ENCODE measurements at regions not wholly inside any gene's neighbourhood (a gene's known extent, or its start where the extent isn't known, plus 50 kb on each side); places are given as distances from the start of the nearest gene placed in this dataset.

- in situ Hi-C loops (cut with MboI; ENCODE audit: low sequenced_read_pairs, unreplicated experiment): no loop called here
- no peak for TF ChIP-seq CTCF (IDR thresholded peaks at IDR 0.05; ENCODE audit: borderline replicate concordance, control extremely low read depth, extremely low read depth, insufficient read depth, missing control alignments)
- no peak for DNase-seq (ENCODE audit: low spot score)
These were observed 477.8 kb upstream of the ETAA1 start for GRCh38 chr2:66919286-66919685.

- DNase-seq (ENCODE audit: low spot score): no peak
- in situ Hi-C loops (cut with MboI; ENCODE audit: low sequenced_read_pairs, unreplicated experiment): no loop called here
These were observed 476.7 kb upstream of the ETAA1 start for GRCh38 chr2:66920415-66920814.

GRCh38 chr2:66925128-66925527, 472.0 kb upstream of the ETAA1 start:
- DNase-seq (ENCODE audit: low spot score): no peak
- TF ChIP-seq CTCF (IDR thresholded peaks at IDR 0.05; ENCODE audit: borderline replicate concordance, control extremely low read depth, extremely low read depth, insufficient read depth, missing control alignments): no peak
- in situ Hi-C loops (cut with MboI; ENCODE audit: low sequenced_read_pairs, unreplicated experiment): no loop called here

More at GRCh38 chr2:66920415-66920814, 476.7 kb upstream of the ETAA1 start:
- no peak for TF ChIP-seq CTCF (IDR thresholded peaks at IDR 0.05; ENCODE audit: borderline replicate concordance, control extremely low read depth, extremely low read depth, insufficient read depth, missing control alignments)

- in situ Hi-C loops (cut with MboI; ENCODE audit: low sequenced_read_pairs, unreplicated experiment): no loop called here
- TF ChIP-seq CTCF (IDR thresholded peaks at IDR 0.05; ENCODE audit: borderline replicate concordance, control extremely low read depth, extremely low read depth, insufficient read depth, missing control alignments): no peak
- no peak for DNase-seq (ENCODE audit: low spot score)
These were observed 470.5 kb upstream of the ETAA1 start for GRCh38 chr2:66926594-66927112.

- no peak for TF ChIP-seq CTCF (IDR thresholded peaks at IDR 0.05; ENCODE audit: borderline replicate concordance, control extremely low read depth, extremely low read depth, insufficient read depth, missing control alignments)
- DNase-seq (ENCODE audit: low spot score): no peak
- in situ Hi-C loops (cut with MboI; ENCODE audit: low sequenced_read_pairs, unreplicated experiment): no loop called here
These were observed 467.3 kb upstream of the ETAA1 start for GRCh38 chr2:66929632-66930338.

GRCh38 chr2:66930339-66931220, 466.6 kb upstream of the ETAA1 start:
- in situ Hi-C loops (cut with MboI; ENCODE audit: low sequenced_read_pairs, unreplicated experiment): no loop called here
- TF ChIP-seq CTCF (IDR thresholded peaks at IDR 0.05; ENCODE audit: borderline replicate concordance, control extremely low read depth, extremely low read depth, insufficient read depth, missing control alignments): no peak
- DNase-seq (ENCODE audit: low spot score): no peak

Data from GM13976 (cell line).